ENCODE measurements at regions not wholly inside any gene's neighbourhood (a gene's known extent, or its start where the extent isn't known, plus 50 kb on each side); places are given as distances from the start of the nearest gene placed in this dataset.
"Not testable (repeated sequence)": the region's sequence is repeated elsewhere in the genome, so short reads cannot be mapped to it uniquely, and the experiment has no call there.

GRCh38 chr12:5096241-5096924 is 52.7 kb downstream of the KCNA5 start:
- DNase-seq = no peak

GRCh38 chr12:5097786-5098185 is 54.1 kb downstream of the KCNA5 start:
- DNase-seq = no peak

DNA sequence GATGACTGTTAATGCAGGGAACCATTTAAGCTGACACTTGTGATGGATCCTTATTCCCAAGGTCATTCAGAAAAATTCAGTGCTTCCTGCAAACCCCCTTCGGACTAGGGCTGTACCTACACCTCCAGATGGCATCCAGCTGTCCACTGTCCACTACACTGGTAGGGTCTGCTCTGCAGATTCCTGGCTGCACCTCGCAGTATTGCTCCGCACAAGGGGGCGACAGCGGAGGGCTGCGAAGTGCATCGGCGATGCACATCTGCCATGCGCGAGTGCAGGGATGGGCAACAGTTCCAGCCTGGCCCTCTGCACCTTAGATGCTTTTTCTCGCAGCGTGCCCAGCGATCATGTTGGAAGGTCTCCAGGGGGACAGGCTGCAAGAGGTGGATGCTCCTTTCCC is 55.5 kb downstream of the KCNA5 start:
- DNase-seq = no peak

DNA sequence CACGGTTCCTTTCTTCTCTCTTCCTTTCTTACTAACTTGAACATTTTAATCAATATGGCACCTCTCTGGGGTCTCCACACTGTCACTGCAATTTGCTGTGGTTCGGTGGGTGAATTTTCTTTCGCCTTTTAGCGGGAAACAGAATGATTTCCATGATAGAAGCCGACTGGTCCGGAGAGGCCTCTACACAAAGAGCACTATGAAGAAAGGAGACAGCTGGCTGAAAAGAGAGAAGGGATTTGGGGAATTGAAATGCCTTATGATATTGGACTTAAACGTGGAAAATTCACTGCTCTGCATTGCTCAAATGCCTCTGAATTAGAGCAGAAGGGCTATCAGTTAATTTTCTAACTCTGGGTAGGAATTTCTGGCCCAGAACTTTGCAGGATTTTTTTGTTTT is 55.9 kb downstream of the KCNA5 start:
- DNase-seq = no peak

GRCh38 chr12:5101686-5102085 is 58.0 kb downstream of the KCNA5 start:
- DNase-seq = no peak

- DNase-seq = no peak
Measured at GRCh38 chr12:5102261-5102789, 58.6 kb downstream of the KCNA5 start.

DNA sequence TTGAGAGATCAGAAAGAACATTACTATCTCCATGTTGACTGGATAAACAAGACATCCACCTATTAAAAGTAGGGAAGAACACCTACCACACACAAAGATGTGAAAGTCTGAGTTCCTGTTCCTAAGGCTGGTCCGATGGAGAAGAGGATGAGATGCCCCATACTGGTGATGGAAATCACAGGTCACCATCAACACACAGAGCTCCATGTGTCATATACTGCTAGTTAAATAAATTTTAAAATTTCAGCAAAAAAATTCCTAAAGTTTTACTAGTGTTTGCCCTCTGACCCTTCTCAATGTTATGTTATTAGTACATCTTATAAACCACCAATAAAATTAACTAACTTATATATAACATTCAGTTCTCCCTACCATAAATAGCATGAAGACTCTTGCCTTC is 59.1 kb downstream of the KCNA5 start:
- no peak for DNase-seq

DNA sequence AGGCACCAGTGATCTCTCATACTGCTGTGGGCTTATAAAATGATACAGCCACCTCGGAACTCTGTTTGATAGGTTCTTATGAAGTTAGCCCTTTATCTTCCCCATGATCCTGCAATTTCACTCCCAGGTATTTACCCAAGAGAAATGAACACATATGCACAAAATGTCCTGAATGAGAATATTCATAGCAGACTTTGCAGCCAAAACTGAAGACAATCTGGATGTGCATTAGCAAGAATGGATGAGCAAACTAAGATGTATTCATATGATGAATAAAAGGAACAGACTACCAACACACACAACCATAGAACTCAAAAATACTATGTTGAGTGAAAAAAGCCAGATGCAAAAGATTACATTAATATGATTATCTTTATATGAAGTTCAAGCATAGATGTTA is 66.7 kb downstream of the KCNA5 start:
- no peak for DNase-seq

- DNase-seq = no peak
Measured at GRCh38 chr12:5114436-5114835, 70.8 kb downstream of the KCNA5 start.

- not testable (repeated sequence) for DNase-seq
Measured at GRCh38 chr12:5121784-5122183, 78.1 kb downstream of the KCNA5 start.

GRCh38 chr12:5122256-5122831 is 78.7 kb downstream of the KCNA5 start:
- DNase-seq = not testable (repeated sequence)

DNA sequence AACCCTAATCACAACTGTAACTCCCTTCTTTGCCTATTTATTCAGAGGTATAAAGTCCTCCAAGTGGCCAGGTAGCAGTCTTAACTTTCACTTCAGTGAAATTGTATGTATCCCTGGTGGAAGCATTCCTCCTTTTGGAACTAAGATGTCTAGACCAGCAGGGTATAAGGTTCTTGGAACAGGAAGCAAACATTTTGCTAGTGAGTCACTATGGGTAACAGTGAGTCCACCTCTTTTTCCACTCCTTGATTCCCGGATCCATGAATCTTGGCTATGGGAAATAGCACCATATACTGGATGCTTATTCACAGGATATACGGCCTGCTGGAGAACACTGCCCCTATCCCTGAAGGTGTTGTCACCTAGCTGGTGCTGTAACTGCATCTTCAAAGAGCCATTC is 80.2 kb downstream of the KCNA5 start:
- no peak for DNase-seq

DNA sequence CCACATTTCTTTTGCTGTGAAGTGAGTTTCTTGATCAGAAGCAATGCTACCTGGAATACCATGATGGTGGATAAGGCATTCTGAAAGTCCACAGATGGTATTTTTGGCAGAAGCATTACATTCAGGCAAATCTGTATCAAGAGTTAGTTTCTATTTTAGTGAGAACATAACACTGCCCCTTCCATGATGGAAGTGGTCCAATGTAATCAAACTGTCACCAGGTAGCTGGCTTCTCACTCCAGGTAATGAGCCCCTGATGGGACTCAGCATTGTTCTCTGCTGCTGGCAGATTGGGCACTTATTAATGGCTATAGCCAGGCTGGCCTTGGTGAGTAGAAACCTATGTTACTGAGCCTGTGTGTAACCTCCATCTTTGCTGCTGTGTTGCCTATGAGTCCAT is 80.7 kb downstream of the KCNA5 start:
- no peak for DNase-seq

DNA sequence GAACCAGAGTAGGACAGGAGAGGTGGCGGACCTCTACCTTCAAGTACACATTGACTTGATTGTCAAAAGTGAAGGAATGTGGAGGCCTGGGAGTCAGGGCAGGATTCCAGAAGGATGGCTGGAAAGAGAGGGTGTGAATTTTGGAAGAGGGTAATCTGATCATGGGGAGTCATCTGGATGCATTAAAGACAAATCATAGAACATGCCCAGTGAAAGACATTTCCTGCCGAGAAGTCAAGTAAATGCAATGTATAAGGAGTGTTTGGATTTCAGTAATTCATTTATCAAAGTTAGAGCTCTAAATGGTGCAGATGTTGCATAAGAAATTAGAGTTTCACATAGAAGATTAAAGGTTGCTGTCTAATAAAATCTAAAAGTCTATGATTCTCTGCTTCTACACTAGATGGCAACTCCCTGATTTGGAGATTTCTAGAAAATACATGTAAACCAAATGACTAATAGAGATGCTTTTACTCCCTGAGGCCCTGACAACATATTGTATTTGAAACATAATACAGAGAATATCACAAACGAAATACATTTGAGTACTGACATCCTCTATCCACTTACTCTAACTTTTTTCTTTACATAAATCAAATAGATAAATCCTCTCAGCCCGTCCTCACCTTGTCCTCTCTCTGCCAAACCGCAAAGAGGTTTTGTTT is 91.3 kb downstream of the KCNA5 start:
- no peak for DNase-seq

- no peak for DNase-seq
Measured at GRCh38 chr12:5138256-5138655, 94.6 kb downstream of the KCNA5 start.

DNA sequence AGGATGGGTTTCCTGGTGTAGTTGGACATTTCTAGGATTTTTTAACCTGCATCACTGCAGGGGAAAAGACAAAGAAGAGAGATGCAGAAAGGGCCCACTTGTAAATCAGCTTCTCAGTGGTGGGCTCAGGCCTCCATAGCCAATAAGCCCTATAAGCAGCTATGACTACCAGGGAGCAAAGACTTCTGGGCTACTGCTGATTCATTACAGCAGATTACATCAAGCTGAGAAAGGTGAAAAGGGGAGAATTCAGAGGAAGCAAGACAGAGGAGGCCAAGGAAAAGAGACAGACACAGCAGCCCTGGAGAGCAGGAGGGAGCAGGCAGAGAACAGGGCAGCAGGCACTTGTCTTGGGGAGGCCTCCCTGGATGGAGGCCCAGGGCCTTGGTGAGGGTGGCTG is 95.2 kb downstream of the KCNA5 start:
- DNase-seq = no peak

DNA sequence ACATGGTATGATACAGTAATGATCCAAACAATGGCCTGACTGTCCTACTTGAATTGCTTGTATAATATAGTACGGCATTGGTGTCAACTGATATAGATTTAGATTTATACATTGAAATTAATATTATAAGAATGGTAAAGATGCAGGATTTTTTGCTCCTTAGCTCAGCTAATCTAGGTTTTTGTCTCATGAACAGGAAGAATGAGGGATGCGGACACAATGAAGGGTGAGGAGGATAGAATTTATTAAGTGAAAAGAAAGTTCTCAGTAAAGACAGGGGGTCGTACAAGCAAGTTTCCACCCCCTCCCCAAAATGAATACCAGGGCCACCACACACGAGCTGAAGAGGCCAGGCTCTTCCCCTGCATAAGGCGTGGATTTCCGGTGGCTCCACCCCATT is 96.1 kb downstream of the KCNA5 start:
- no peak for DNase-seq

- no peak for DNase-seq
Measured at GRCh38 chr12:5140190-5140589, 96.5 kb downstream of the KCNA5 start.

DNA sequence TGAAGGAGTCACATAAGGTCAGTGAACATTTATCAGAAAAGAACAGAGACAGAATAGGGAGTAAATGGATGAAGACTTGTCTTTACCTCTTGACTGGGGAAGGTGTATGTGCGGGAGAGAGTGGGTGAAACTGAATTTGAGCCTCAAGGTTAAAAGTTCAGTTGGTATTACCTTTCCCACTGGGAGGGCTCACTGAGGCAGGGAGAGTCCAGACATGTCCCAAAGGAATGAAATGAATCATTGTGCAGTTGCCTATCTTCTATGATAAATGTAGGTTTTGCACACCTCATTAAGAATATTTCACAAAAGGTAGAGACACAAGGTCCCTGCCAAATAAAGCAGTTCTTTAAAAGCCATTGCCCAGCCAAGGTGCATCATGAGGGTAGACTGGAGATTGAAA is 105.2 kb downstream of the KCNA5 start:
- no peak for DNase-seq

DNA sequence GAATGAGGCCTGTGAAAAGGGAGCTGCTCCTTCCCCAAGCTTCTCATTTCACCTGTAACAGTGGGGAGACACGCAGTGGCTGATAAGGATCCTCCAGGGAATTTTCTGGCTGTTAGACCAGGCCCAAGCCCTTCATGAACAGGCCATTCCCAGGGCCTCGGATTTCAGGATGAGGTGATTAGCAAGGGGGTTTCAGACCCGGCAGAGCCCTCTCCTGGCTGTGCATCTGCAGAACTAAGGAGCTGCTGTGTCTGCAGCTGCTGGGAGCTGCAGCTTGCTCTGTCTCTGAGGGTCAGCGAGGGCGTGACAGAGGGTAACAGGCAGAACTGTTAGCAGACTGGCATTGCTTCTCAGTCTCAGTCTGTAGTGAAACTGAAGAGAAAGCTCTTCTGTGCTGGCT is 110.4 kb downstream of the KCNA5 start:
- no peak for DNase-seq

- DNase-seq = no peak
Measured at GRCh38 chr12:5155866-5156265, 112.2 kb downstream of the KCNA5 start.

DNA sequence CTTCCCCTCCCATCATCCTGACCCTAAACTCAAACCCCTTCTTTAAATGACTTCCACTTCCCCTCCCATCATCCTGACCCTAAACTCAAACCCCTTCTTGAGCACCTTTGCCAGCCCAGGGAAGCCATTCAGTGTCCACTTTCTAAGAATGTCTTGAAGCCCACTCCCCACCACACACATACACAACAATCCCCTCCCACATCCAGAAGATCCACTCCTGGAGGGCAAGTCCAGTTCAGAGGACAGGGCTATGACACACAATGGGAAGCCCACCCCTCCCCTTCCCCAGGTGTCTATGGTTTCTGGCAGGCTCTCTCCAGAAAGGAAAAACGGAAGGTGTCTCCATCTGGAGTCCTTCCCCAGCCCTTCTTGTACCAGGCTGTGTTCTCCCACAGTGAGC is 117.1 kb downstream of the KCNA5 start:
- no peak for DNase-seq

GRCh38 chr12:5163661-5164060 is 120.0 kb downstream of the KCNA5 start:
- DNase-seq = no peak

DNA sequence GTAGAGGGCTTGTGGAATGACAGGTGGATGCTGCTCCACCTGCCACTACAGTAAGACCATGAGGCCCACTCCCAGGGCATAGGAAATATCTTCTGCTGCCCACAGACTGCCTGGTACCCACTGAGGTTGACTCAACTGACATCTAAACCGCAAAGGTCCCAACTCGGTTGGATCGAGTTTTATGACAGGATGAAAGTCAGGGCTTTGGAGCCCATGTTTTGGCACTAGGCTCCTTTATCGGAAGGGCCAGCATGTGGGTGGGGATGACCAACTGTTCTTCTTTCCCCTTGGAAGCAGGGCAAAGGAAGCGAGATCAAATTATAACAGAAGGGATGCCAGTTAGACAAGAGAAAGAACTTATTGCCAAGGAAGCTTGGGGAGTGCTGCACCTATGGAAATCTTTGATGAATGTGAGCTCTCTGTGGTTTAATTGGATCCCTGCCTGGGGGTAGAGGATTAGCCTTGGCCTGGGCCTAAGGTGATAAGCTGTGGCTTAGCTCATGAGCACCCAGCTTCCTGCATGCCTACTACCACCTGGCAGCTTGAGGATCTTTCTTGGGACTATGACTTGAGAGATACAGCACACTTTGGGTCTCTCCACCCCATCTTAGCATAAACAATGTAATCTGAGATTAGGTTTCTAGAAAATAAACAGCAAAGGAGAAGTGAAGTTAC is 121.8 kb downstream of the KCNA5 start:
- DNase-seq = no peak

Measured in CD4-positive, alpha-beta T cell treated with Interleukin-17A for 1 hour (primary cell).